HG03354 (cell line): ENCODE measurements at regions not wholly inside any gene's neighbourhood (a gene's known extent, or its start where the extent isn't known, plus 50 kb on each side); places are given as distances from the start of the nearest gene placed in this dataset.

Experiments used
- ATAC-seq: cut with Tn5 transposase; IDR thresholded peaks from one replicate; pipeline ENCODE4 v1.9.1; 2021; ENCODE audit warnings: mild to moderate bottlenecking; ENCODE audit not compliant: unreplicated experiment, poor library complexity, severe bottlenecking

GRCh38 chr6:170232186-170233002, 58.5 kb downstream of the DLL1 start:
- no peak for ATAC-seq

DNA sequence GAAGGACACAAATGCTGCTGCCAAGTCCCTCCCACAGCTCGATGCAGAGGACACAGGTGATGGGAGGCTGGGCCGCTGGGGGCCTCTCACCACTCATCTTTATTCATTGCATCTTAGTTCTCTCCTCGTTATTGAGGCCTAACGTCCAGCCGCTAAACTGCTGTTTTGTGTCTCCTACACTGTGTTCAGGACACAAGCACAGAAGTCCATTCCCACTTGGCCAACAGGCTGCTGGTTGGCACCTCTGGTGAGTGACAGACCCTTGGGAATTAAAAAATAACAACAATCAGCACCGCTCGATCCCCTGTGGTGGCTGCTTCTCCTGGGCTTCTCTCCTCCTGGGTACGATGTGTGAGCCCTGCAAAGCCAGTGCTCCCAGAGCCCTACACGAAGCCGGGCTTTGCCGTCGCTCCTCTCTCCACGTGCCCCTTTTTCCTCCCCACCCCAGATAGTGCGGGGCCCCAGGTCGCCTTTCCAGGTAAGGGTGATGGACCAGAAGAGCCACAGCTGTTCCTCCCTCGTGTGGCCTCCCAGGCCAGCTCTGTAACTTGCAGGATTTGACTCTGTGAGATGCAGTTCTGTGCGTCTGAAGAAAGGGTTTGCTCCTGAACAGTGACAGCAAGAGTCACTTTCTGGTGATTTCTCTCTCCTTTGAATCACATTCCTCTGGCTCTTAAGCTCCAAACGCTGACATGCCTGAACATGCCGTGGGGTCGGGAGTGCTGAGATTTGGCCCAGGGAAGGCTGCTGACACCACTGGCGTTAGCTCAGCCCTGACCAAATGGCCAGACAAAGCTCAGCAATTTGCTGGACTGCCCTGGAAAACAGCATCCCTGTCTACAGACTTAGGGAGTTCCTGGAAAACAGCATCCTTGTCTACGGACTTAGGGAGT, 59.3 kb downstream of the DLL1 start:
- ATAC-seq: no peak

DNA sequence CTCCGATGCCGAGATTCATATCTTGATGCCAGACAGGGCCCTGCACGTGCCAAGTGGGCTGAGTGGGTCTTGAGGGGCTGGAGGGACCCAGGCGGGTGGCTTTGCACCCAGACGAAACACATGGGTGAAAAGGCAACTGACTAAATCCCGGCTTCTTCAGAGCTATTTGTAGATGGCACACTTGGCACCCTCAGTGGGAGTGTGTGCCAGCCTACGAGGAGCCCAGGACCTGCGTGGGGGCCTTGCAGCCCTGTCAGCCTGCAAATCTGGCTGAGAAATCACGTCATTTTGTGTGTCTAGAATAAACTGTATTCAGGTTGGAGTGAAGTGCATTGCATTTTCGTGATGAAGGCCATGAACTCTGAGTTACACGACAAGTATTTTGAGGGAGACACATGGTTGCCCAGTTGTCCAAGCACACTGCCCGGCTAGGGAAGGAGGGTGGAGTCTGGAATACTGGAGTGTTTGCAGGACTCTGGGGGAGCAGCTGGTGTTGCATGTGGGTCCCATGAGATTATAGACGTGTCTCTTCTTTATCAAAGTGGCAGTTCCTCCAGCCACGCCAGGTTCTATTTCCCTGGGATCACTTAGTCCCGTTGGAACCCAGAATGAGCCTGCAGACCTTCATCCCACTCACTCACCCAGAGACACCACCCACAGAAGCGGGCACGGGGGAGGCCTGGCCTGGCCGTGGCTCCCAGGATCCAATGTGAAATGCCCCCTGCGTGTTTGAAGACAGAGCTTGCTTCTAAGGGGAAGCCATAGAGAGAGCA, 60.2 kb downstream of the DLL1 start:
- no peak for ATAC-seq

DNA sequence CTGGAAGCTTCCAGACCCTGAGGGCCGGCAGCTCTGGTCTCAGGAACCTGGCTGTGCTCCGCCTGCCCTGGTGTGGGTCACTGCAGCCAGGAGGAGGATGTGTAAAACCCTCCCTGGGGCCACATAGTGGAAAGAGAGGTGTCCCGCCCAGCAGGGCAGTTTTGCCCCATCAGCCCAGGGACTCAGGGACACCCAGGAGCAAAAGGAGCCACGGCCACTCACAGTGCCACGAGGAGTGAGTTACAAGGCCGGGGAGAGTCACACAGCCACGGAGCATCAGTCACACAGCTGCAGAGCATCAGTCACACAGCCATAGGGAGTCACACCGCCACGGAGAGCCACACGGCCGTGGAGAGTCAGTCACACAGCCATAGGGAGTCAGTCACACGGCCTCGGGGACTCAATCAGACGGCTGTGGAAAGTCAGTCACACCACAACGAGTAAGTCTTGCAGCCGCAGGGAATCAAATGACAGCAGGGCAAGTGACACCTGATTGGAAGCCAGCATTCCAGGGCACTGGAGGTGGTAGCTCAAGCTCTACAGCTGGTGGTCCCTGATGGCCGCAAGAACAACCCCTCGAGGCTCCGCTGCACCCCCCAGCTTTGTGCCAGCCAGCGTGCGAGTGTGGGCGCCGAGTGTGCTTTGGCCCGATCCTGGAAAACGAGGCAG, 60.9 kb downstream of the DLL1 start:
- no peak for ATAC-seq

GRCh38 chr6:170229396-170229795, 61.5 kb downstream of the DLL1 start:
- no peak for ATAC-seq

GRCh38 chr6:170228946-170229310, 62.0 kb downstream of the DLL1 start:
- no peak for ATAC-seq

GRCh38 chr6:170227996-170228945, 62.6 kb downstream of the DLL1 start:
- no peak for ATAC-seq

- ATAC-seq: no peak
Observed at GRCh38 chr6:170227521-170227983, 63.3 kb downstream of the DLL1 start.

DNA sequence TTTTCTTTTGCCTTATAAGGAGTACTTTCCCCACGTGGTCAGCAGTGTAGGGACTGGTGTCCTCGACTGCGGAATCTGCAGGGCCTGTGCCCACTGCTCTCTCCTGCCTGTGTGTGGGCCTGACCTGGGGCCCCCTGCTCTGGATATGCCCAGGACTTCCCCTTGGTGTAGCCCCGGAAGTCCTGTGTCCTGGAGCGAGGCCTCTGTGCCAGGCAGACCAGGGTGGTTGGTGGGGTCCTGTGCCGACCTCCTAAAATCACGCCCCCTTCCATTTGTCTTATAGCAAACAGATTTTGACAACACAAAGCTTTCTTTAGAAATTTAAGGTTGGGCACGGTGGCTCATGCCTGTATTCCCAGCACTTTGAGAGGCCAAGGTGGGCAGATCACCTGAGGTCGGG, 64.2 kb downstream of the DLL1 start:
- ATAC-seq: no peak

DNA sequence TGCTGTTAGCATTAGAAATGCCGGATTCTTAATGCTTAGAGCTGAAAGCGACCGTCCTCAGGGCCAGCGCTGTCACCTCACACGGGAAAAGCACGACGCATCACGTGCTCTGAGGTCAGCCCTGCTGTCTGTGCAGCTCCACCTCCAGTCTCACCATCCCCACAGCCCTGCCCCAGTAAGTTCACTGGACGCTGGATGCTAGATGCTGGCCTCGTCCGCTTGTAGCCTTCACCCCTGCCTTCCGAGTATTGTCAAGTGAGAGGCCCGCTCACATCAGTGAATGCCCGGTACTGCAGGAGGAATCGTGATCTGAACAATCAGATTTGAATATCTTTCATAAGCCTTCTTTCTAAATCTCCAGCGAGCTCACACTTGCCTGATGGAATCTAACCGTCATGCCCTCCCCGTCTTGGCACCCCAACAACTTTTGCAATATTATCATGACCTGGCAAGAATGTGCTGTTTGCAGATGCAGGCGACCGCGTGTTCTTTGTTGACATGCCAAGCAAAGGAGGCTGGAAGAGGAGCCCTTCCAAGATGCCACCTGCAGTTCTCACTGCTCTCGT, 64.9 kb downstream of the DLL1 start:
- no peak for ATAC-seq

DNA sequence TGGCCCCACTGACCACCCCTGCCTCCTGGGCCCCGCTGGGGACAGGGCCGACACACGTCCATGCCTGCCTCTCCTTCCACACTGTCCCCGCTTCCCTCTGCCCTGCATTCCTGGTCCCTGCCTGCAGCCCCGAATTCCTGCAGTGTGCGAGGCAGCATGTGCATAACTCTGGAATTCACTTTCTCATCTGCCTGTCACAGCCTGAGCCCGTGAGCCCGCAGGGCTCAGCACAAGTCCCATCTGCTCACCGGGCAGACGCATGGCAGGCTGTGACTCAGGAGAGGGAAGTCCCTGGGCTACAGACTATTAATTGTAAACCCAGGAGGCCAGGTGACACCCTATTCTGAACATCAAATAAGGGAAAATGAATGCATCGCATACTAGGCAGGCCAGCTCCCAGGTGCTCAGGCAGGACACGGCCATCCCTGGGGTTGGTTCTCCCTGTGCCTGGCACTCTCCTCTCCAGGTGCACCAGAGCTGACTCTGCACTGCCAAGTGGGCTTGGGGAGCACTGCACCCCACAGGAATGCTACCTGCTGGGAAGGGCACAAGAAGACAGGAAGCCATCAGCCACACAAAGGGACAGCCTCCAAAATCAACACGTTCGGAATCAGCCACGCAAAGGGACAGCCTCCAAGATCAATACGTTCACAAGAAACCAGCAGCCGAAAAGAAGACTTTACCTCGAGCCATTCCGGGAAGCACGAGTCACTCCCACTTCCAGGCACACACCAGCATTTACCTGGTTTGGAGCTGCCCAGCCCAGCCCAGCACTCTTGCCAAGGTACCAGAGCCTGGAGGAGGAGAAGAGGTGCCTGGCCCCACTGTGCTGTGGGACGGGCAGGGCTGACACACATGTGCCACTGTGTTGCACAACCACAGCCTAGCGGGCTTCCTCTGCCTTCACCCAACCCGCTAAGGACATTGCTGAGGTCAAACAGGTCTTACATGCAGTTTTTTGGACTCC, 65.9 kb downstream of the DLL1 start:
- ATAC-seq: no peak

GRCh38 chr6:170223718-170224693, 66.9 kb downstream of the DLL1 start:
- no peak for ATAC-seq

- ATAC-seq: no peak
Observed at GRCh38 chr6:170222498-170223471, 68.1 kb downstream of the DLL1 start.

- ATAC-seq: no peak
Observed at GRCh38 chr6:170221753-170222400, 69.0 kb downstream of the DLL1 start.
